ENCODE measurements at regions not wholly inside any gene's neighbourhood (a gene's known extent, or its start where the extent isn't known, plus 50 kb on each side); places are given as distances from the start of the nearest gene placed in this dataset.

DNA sequence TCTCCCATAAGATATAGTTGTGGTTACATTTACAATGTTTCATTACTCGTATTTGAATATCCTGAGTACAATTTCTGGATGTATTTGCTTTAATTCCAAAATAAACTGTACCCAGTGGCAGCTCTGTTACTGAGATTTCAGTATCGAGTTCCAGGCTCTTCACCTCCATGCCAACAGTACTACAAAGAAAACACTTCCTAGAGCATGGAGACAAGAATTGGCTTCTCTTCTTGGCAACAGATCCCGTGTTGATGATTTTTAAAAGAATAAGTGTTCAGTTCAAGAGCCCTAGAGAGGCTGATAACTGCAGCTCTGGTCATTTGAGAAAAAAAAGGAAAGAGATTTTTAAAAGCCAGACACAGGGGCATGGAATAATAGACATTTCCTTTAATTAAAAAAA is 302.8 kb downstream of the EFNB2 start:
- TF ChIP-seq EP300 (IDR thresholded peaks at IDR 0.05): no peak
- Histone ChIP-seq H3K27ac (no peak overlapping the region), H3K27me3 (no peaks in the 10 kb centered on the region), H3K36me3 (no peaks in the 10 kb centered on the region), H3K4me3 (no peak overlapping the region), H3K9me3 (no peaks in the 10 kb centered on the region), H3K4me1 (no peaks in the 10 kb centered on the region)
- 83% methylated on average over 3 of the region's 3 CpGs for WGBS, 2 donors
- intact Hi-C loops (cut with DNase I): no loop called here
- DNase-seq: no peak

DNA sequence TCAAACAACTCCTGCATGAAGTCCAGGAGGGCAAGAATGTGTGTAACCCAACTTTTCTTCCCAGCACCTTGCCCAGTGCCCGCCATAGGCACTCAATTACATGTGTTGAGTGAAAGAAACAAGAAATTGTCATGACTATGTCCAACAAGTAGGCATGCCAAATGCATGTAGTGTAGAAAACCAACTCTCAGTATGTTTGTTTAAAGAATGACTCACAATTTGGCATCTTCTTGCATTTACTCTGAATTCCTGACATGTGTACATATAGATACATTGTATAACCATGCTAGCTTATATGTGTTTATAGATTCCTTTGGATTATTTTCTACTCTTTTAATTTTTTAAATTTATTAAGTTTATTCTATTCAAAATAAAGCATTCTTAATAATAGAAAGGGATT is 305.0 kb downstream of the EFNB2 start:
- WGBS, 2 donors: 35 to 98% methylated on average over 1 of the region's 1 CpG

DNA sequence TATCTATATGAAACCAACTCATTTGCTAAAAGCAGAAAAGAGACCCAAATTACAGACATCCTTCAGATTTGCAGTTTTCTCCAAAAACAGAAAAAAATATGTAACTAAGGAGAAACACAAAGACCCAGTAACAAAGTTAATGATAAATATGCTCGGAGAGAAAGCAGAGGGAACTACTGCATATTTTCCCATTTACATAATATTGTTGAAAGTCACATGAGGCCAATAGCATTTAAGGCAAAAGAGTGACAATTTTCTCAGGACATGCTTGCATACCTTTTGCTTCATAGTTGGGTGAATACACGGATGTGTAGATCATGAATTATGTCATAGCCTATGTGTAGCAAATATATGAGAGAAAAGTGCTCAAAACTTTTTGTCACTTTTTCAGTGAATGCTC is 310.3 kb downstream of the EFNB2 start:
- no peaks in the 10 kb centered on the region for H3K27me3 ChIP-seq
- H3K27ac ChIP-seq: no peak overlapping the region
- DNase-seq: no peak
- WGBS, 2 donors: 91 to 93% methylated on average over 2 of the region's 2 CpGs
- TF ChIP-seq EP300 (IDR thresholded peaks at IDR 0.05): no peak
- no peak for TF ChIP-seq CTCF (IDR thresholded peaks at IDR 0.05)
- TF ChIP-seq POLR2AphosphoS5 (IDR thresholded peaks at IDR 0.05): no peak
- no peaks in the 10 kb centered on the region for H3K4me1 ChIP-seq
- no peaks in the 10 kb centered on the region for H3K9me3 ChIP-seq
- intact Hi-C loops (cut with DNase I): no loop called here
- no peak overlapping the region for H3K4me3 ChIP-seq
- no peaks in the 10 kb centered on the region for H3K36me3 ChIP-seq

More for the DNA sequence above, 305.0 kb downstream of the EFNB2 start:
- Histone ChIP-seq H3K27me3 (no peaks in the 10 kb centered on the region), H3K4me1 (no peaks in the 10 kb centered on the region), H3K27ac (no peak overlapping the region), H3K9me3 (no peaks in the 10 kb centered on the region), H3K36me3 (no peaks in the 10 kb centered on the region), H3K4me3 (no peak overlapping the region)
- intact Hi-C loops (cut with DNase I): no loop called here
- no peak for DNase-seq
- TF ChIP-seq CTCF (IDR thresholded peaks at IDR 0.05): no peak
- TF ChIP-seq POLR2AphosphoS5 (IDR thresholded peaks at IDR 0.05): no peak
- no peak for TF ChIP-seq POLR2A (IDR thresholded peaks at IDR 0.05)
- TF ChIP-seq EP300 (IDR thresholded peaks at IDR 0.05): no peak

- 93 to 96% methylated on average over 3 of the region's 3 CpGs for WGBS, 2 donors
- intact Hi-C loops (cut with DNase I): no loop called here
- Histone ChIP-seq H3K4me3 (no peak overlapping the region), H3K36me3 (no peaks in the 10 kb centered on the region), H3K9me3 (no peaks in the 10 kb centered on the region), H3K27me3 (no peaks in the 10 kb centered on the region), H3K4me1 (no peaks in the 10 kb centered on the region), H3K27ac (no peak overlapping the region)
- TF ChIP-seq CTCF (IDR thresholded peaks at IDR 0.05): no peak
- no peak for TF ChIP-seq EP300 (IDR thresholded peaks at IDR 0.05)
- no peak for TF ChIP-seq POLR2A (IDR thresholded peaks at IDR 0.05)
- TF ChIP-seq POLR2AphosphoS5 (IDR thresholded peaks at IDR 0.05): no peak
- no peak for DNase-seq
Observed at GRCh38 chr13:106220211-106220610, 315.3 kb downstream of the EFNB2 start.

GRCh38 chr13:106213028-106213757 is 322.3 kb downstream of the EFNB2 start:
- intact Hi-C loops (cut with DNase I): no loop called here
- Histone ChIP-seq H3K36me3 (no peaks in the 10 kb centered on the region), H3K9me3 (no peaks in the 10 kb centered on the region), H3K4me1 (no peaks in the 10 kb centered on the region), H3K4me3 (no peak overlapping the region), H3K27me3 (no peaks in the 10 kb centered on the region), H3K27ac (no peak overlapping the region)
- WGBS, 2 donors: 90 to 96% methylated on average over 18 of the region's 18 CpGs
- no peak for DNase-seq
- TF ChIP-seq POLR2AphosphoS5 (IDR thresholded peaks at IDR 0.05) (no peak), POLR2A (IDR thresholded peaks at IDR 0.05) (no peak), CTCF (IDR thresholded peaks at IDR 0.05) (no peak), EP300 (IDR thresholded peaks at IDR 0.05) (no peak)
